ENCODE measurements at regions not wholly inside any gene's neighbourhood (a gene's known extent, or its start where the extent isn't known, plus 50 kb on each side); places are given as distances from the start of the nearest gene placed in this dataset.

- no peak for TF ChIP-seq CTCF (IDR thresholded peaks at IDR 0.05; ENCODE audit: insufficient read depth, low read depth, low read length)
- no peak for TF ChIP-seq EZH2 (IDR thresholded peaks at IDR 0.05; ENCODE audit: insufficient read depth, low read length)
Observed at GRCh38 chr12:77584860-77585259, 245.8 kb upstream of the NAV3 start.

All from astrocyte (in vitro differentiated cells and primary cell).